ENCODE measurements at regions not wholly inside any gene's neighbourhood (a gene's known extent, or its start where the extent isn't known, plus 50 kb on each side); places are given as distances from the start of the nearest gene placed in this dataset.

GRCh38 chr2:64707276-64707675, 53.6 kb upstream of the SERTAD2 start:
- dilution Hi-C loops (cut with HindIII; ENCODE audit: low sequenced_read_pairs, unreplicated experiment), result no loop called here

More at GRCh38 chr2:64707276-64707675, 53.6 kb upstream of the SERTAD2 start:
- Histone ChIP-seq H4K91ac (ENCODE audit: insufficient read depth, low read depth, low read length) (no peak overlapping the region), H3K56ac (ENCODE audit: extremely low read depth, insufficient read depth, low read length) (no peak overlapping the region), H4K5ac (ENCODE audit: low read depth, low read length) (no peak overlapping the region), H4K20me1 (ENCODE audit: insufficient read depth, low read length) (no peaks in the 10 kb centered on the region), H3K79me1 (ENCODE audit: low read depth in 1 of 2, low read length in 2 of 2) (no peaks in the 10 kb centered on the region), H3K4me2 (ENCODE audit: low read depth, low read length) (no peak overlapping the region), H3K4me3 (ENCODE audit: insufficient read depth, low read depth, low read length) (no peak overlapping the region), H4K8ac (ENCODE audit: low read depth in 2 of 2, low read length in 2 of 2) (no peak overlapping the region), H2BK20ac (ENCODE audit: low read depth, low read length) (no peak overlapping the region), H2AFZ (replicated peaks; ENCODE audit: low read length, poor library complexity) (no peak overlapping the region), H2BK120ac (ENCODE audit: low read depth, low read length) (no peak overlapping the region), H3K4me1 (ENCODE audit: control insufficient read depth, insufficient read depth, low read length) (no peaks in the 10 kb centered on the region), H3K23ac (ENCODE audit: low read depth, low read length) (no peak overlapping the region), H3K9ac (ENCODE audit: low read depth, low read length) (no peak overlapping the region), H3K9me1 (ENCODE audit: insufficient read depth, low read length) (no peaks in the 10 kb centered on the region), H3K27me3 (ENCODE audit: control insufficient read depth, insufficient read depth, low read length) (no peaks in the 10 kb centered on the region), H3K14ac (replicated peaks; ENCODE audit: low read depth, low read length) (no peak overlapping the region), H2AK9ac (replicated peaks; ENCODE audit: low read depth, low read length, poor library complexity) (no peak overlapping the region), H2BK5ac (ENCODE audit: low read depth, low read length, poor library complexity, severe bottlenecking) (no peak overlapping the region), H2AK5ac (ENCODE audit: low read depth, low read length) (no peak overlapping the region), H3K4ac (ENCODE audit: low read depth, low read length) (no peak overlapping the region), H2BK15ac (ENCODE audit: low read depth, low read length) (no peak overlapping the region), H3K27ac (ENCODE audit: insufficient read depth, low read length) (no peak overlapping the region), H3K9me3 (ENCODE audit: control insufficient read depth, insufficient read depth, low read length) (no peaks in the 10 kb centered on the region), H3K36me3 (ENCODE audit: control insufficient read depth, insufficient read depth, low read length) (no peaks in the 10 kb centered on the region), H3K18ac (ENCODE audit: low read depth, low read length) (no peak overlapping the region)
- POLR2A ChIA-PET (ENCODE audit: unreplicated experiment), result no interaction called here
- intact Hi-C loops (cut with micrococcal nuclease), result no loop called here
- no peak for ATAC-seq (ENCODE audit: low read depth)
- in situ Hi-C loops (cut with MboI; ENCODE audit: low sequenced_read_pairs), result no loop called here
- no CpG with 5 or more reads among the region's 2 CpGs for WGBS, 2 experiments (ENCODE audit: extremely low coverage in 2 of 2, insufficient read length in 1 of 2)
- no peak for DNase-seq
- CTCF ChIA-PET, result no interaction called here
- TF ChIP-seq BHLHE40 (IDR thresholded peaks at IDR 0.05; ENCODE audit: low read depth, low read length) (no peak), USF2 (IDR thresholded peaks at IDR 0.05; ENCODE audit: low read depth, low read length) (no peak), RAD21 (IDR thresholded peaks at IDR 0.05; ENCODE audit: low read length) (no peak)
- no TSS peak for BruUV-seq (replicated peaks)

Data from IMR-90 (cell line).